Sigmoid colon (tissue), 6 donors: ENCODE measurements at regions not wholly inside any gene's neighbourhood (a gene's known extent, or its start where the extent isn't known, plus 50 kb on each side); places are given as distances from the start of the nearest gene placed in this dataset.

Experiments used
- DNase-seq: peaks from one replicate; pipeline ENCODE4 v3.0.0-alpha.2; 2019
- H3K27ac ChIP-seq, 4 donors: fragments of 200-600 bp; sonication (generic); one replicate each; pipeline ENCODE4 v1.5.1; 2016 to 2019; ENCODE audit warnings: mild to moderate bottlenecking in 1 of 4
- H3K27me3 ChIP-seq, 3 donors: fragments of 200-600 bp; sonication (generic); one replicate each; pipeline ENCODE4 v1.5.1; 2019; ENCODE audit warnings: mild to moderate bottlenecking in 1 of 3
- H3K36me3 ChIP-seq, 4 donors: fragments of 200-600 bp; sonication (generic); one replicate each; pipeline ENCODE4 v1.5.1; 2016 to 2019
- H3K4me1 ChIP-seq, 4 donors: fragments of 200-600 bp; sonication (generic); one replicate each; pipeline ENCODE4 v1.5.1; 2017 to 2019
- H3K4me3 ChIP-seq, 4 donors: fragments of 200-600 bp; sonication (generic); one replicate each; pipeline ENCODE4 v1.5.1; 2017 to 2019; ENCODE audit warnings: mild to moderate bottlenecking in 2 of 4, moderate library complexity in 1 of 4
- H3K9me3 ChIP-seq, 4 donors: fragments of 200-600 bp in 3 of 4; sonication (generic) in 3 of 4; one replicate each; pipeline versions ENCODE4 v1.5.1 to v1.6.1; 2013 to 2019
- EP300 ChIP-seq, 4 donors: sonication (generic); formaldehyde crosslinking; IDR thresholded peaks; one replicate each; pipeline ENCODE4 v1.6.1; 2017; ENCODE audit warnings: antibody characterized with exemption in 4 of 4
- POLR2A ChIP-seq, 2 donors: fragments of 450-650 bp; IDR thresholded peaks; one replicate each; pipeline ENCODE4 v1.6.1; 2016; ENCODE audit warnings: antibody characterized with exemption in 2 of 2, mild to moderate bottlenecking in 2 of 2, moderate library complexity in 2 of 2
- POLR2AphosphoS5 ChIP-seq, 4 donors: sonication (generic); formaldehyde crosslinking; IDR thresholded peaks; one replicate each; pipeline ENCODE4 v1.6.1; 2017; ENCODE audit warnings: antibody characterized with exemption in 4 of 4
- WGBS, 2 donors: extraction: QIAGEN DNeasy Blood & Tissue Kit; methylation state at CpG; one replicate each; pipeline ENCODE4 v1.1.7; 2013; 5-methylcytosine and 5-hydroxymethylcytosine counted together
- intact Hi-C: fragments of 100-400 bp; cut with DNase I; formaldehyde crosslinking; loops from one replicate; pipeline ENCODE4 v1.15.1; 2023
- TF ChIP-seq, protein P1 (sequence below), 4 experiments: fragments of 450-650 bp in 3 of 4; fragments of 200-600 bp in 1 of 4; IDR thresholded peaks; one replicate each; pipeline ENCODE4 v1.5.1; 2016 to 2019; ENCODE audit warnings: antibody characterized with exemption in 4 of 4, mild to moderate bottlenecking in 3 of 4, moderate library complexity in 2 of 4
- donor health status: healthy with polysubstance abuse.
- donor health status: healthy.

DNA sequence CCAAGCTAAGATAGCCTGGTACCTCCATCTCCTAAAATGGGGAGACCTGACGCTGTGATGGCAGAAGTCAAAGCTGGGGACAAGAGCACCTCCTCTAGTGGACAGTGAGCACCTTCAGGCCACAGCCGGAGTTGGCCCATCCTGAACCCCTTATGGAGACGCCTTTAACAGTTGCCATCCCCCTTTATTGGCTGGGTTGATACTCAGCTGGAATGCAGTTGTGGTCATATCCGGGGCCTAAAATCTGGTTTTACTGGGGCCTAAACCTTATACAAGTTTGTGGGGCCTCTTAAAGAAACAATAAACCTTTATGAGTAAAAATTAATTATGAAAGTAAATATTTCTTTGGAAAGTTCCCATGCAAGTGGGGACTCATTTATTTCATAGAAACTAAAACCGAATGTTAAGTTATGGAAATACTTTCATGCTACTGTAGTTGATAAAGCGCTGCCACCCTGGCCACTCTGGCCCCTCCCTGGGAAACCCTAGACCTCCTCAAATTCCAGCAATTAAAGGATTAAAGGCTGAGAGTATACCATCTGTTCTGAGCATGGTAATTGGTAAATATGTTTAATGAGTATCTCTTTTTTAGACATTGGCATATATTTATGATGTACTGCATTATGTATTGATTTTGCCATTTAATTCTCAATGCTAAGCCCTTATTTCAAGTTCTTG lies 95.1 kb upstream of the SASH1 start:
- H3K4me3 ChIP-seq, result no peak overlapping the region
- TF ChIP-seq, protein P1, sequence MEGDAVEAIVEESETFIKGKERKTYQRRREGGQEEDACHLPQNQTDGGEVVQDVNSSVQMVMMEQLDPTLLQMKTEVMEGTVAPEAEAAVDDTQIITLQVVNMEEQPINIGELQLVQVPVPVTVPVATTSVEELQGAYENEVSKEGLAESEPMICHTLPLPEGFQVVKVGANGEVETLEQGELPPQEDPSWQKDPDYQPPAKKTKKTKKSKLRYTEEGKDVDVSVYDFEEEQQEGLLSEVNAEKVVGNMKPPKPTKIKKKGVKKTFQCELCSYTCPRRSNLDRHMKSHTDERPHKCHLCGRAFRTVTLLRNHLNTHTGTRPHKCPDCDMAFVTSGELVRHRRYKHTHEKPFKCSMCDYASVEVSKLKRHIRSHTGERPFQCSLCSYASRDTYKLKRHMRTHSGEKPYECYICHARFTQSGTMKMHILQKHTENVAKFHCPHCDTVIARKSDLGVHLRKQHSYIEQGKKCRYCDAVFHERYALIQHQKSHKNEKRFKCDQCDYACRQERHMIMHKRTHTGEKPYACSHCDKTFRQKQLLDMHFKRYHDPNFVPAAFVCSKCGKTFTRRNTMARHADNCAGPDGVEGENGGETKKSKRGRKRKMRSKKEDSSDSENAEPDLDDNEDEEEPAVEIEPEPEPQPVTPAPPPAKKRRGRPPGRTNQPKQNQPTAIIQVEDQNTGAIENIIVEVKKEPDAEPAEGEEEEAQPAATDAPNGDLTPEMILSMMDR (IDR thresholded peaks at IDR 0.05), result no peak
- TF ChIP-seq EP300 (IDR thresholded peaks at IDR 0.05) (no peak), POLR2AphosphoS5 (IDR thresholded peaks at IDR 0.05) (no peak), POLR2A (IDR thresholded peaks at IDR 0.05) (no peak)
- H3K4me1 ChIP-seq, result peaks cover 0 to 30% (median 11%) of the 10 kb centered on the region in 4 donors
- no peak for DNase-seq
- H3K27me3 ChIP-seq, result no peaks in the 10 kb centered on the region
- H3K36me3 ChIP-seq, result no peaks in the 10 kb centered on the region
- no peak overlapping the region for H3K27ac ChIP-seq
- 89 to 92% methylated on average over 6 of the region's 6 CpGs for WGBS, 2 donors
- intact Hi-C loops, result no loop called here
- no peaks in the 10 kb centered on the region for H3K9me3 ChIP-seq

DNA sequence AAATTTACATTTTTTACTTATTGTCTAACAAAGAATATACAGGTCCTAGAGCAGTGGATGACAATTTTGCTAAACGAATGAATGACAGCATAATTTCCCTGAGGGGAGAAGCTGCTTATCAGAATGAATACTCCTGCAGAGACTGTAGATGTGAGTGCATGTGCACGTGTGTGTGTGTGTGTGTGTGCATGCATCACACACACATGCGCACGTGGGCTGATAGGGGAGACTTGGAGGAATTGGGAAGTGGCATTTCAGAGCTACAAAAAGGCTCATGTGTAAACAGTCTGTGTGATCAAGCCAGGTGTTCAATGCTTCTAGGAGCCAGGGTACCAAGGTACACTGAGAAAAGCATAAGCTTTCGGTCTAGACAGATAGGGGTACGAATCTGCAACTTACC lies 93.5 kb upstream of the SASH1 start:
- DNase-seq, result no peak
- TF ChIP-seq POLR2A (IDR thresholded peaks at IDR 0.05), result no peak
- Histone ChIP-seq H3K27me3 (no peaks in the 10 kb centered on the region), H3K36me3 (no peaks in the 10 kb centered on the region), H3K27ac (no peak overlapping the region), H3K4me1 (peaks cover 0 to 17% (median 4%) of the 10 kb centered on the region in 4 donors), H3K4me3 (no peak overlapping the region), H3K9me3 (no peaks in the 10 kb centered on the region)
- intact Hi-C loops, result no loop called here
- 82 to 92% methylated on average over 6 of the region's 6 CpGs for WGBS, 2 donors

DNA sequence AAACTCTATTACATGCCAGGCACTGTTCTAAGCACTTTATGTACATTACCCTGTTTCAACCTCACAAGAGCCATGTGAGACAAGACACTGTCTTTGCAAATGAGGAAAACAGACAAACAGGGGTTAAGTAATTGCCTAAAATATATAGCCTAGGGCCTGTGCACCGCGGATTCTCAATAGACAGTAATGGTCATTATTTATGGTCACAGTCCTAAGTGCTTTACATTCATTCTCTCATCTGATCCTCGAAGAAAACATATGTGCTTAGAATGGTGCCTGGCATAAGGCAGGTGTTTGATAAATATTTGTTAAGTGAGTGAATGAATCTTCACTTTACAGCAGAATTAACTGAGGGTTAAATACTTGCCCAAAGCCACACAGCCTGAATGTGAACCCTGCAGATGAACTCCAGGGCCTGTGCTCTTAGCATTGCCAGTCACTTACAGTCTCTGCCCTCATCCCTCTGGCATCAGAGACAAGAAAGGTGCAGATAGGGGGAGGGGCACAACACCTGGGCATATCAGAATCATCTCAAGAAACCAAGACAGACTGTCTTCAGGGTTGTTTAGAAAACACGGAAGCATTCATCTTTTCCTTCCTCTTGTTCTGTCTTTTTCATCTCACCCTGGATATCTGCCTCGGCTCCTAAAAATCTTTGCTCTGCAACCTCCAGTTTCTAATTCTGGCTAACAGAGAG lies 92.8 kb upstream of the SASH1 start:
- H3K36me3 ChIP-seq, result no peaks in the 10 kb centered on the region
- no peak overlapping the region for H3K4me3 ChIP-seq
- H3K9me3 ChIP-seq, result no peaks in the 10 kb centered on the region
- H3K27ac ChIP-seq, result no peak overlapping the region
- intact Hi-C loops, result loop anchor here (5.0 kb wide), 2 partner anchors 217 to 743 kb away; partner anchors contain the start of gene SAMD5
- TF ChIP-seq EP300 (IDR thresholded peaks at IDR 0.05), result no peak
- WGBS, 2 donors, result 79% methylated on average over 5 of the region's 5 CpGs
- no peak for DNase-seq
- H3K27me3 ChIP-seq, result no peaks in the 10 kb centered on the region
- H3K4me1 ChIP-seq, result peaks cover 0 to 11% (median 4%) of the 10 kb centered on the region in 4 donors

DNA sequence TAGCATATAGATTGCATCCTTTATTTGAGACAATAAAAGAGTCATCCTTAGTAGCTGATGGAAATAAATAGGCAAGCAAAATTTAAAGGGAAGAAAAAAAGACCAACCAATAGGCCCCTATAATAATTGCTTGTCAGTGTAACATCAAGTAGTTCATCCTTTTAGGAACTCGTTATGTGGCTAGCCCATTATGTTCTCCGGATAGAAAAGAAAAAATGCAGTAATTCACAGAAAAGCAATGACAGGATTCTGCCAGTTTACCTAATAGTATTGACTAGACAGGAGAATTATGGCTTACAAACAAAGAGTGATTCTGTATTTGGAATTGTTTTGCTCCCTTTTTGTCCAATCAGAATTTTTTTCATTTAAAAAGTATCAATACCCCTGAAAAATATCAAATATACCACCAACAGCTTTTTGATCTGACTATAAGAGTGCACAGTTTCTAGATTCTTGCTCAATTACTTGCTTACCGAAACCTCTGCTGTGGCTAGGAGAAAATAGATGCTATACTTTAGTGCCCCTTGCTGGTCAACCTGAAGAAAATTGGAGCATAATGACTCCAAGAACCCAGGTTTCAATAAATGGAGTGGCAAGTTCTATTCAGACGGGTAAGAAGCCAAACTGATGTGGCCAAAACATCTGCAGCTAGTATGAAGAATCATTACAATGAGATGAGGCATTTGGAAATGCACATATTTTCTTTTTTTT lies 91.5 kb upstream of the SASH1 start:
- Histone ChIP-seq H3K4me3 (no peak overlapping the region), H3K9me3 (no peaks in the 10 kb centered on the region), H3K27me3 (no peaks in the 10 kb centered on the region), H3K36me3 (no peaks in the 10 kb centered on the region), H3K27ac (no peak overlapping the region), H3K4me1 (peaks cover 0 to 11% (median 4%) of the 10 kb centered on the region in 4 donors)
- intact Hi-C loops, result loop anchor here (1.0 to 5.0 kb wide), 3 partner anchors 74 to 744 kb away; partner anchors contain the start of gene SAMD5
- DNase-seq, result no peak
- WGBS, 2 donors, result 66% methylated on average over 4 of the region's 4 CpGs
- no peak for TF ChIP-seq POLR2AphosphoS5 (IDR thresholded peaks at IDR 0.05)
- TF ChIP-seq, protein P1 (IDR thresholded peaks at IDR 0.05), result peak in 3 of 4 experiments; percentile 44 to 53 (median 49)

DNA sequence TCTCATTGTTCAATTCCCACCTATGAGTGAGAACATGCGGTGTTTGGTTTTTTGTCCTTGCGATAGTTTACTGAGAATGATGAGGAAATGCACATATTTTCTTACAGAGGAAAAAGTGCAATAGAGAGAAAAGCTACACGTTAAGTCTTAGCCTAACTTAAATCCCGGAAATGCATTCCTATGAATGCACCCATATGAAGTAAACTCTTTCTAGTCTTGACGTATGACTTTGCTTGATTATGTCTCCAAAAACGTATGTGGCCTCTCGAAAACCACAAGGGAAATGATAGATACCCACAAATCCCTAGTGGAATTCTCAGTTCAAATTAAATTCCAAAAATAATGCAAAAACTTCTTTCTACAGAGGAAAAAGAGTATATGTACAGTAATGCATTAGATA lies 90.7 kb upstream of the SASH1 start:
- 84 to 90% methylated on average over 7 of the region's 7 CpGs for WGBS, 2 donors
- intact Hi-C loops, result loop anchor here (1.0 to 5.0 kb wide), 3 partner anchors 75 to 745 kb away; partner anchors contain the start of gene SAMD5

More for the DNA sequence above, 90.7 kb upstream of the SASH1 start:
- H3K4me1 ChIP-seq, result peaks cover 0 to 11% (median 4%) of the 10 kb centered on the region in 4 donors
- no peak for DNase-seq
- no peak overlapping the region for H3K4me3 ChIP-seq
- H3K9me3 ChIP-seq, result no peaks in the 10 kb centered on the region
- no peaks in the 10 kb centered on the region for H3K36me3 ChIP-seq
- no peak for TF ChIP-seq EP300 (IDR thresholded peaks at IDR 0.05)
- no peak for TF ChIP-seq POLR2AphosphoS5 (IDR thresholded peaks at IDR 0.05)
- TF ChIP-seq, protein P1 (IDR thresholded peaks at IDR 0.05), result no peak
- TF ChIP-seq POLR2A (IDR thresholded peaks at IDR 0.05), result no peak
- no peaks in the 10 kb centered on the region for H3K27me3 ChIP-seq
- H3K27ac ChIP-seq, result no peak overlapping the region
